AG09309 (cell line): ENCODE measurements at regions not wholly inside any gene's neighbourhood (a gene's known extent, or its start where the extent isn't known, plus 50 kb on each side); places are given as distances from the start of the nearest gene placed in this dataset.

Experiments used
- DNase-seq: peaks from one replicate; pipeline ENCODE4 v3.0.0-alpha.2; 2010; ENCODE audit warnings: low read depth
- H3K4me3 ChIP-seq: 2 replicates; pipeline ENCODE4 v1.5.1; 2011; ENCODE audit warnings: mild to moderate bottlenecking, low read depth, low read length, moderate library complexity; ENCODE audit not compliant: control insufficient read depth
- TF ChIP-seq, protein P1 (sequence below): IDR thresholded peaks from 2 replicates; pipeline ENCODE4 v1.5.1; 2011; ENCODE audit warnings: mild to moderate bottlenecking, low read depth, low read length, inconsistent platforms; ENCODE audit not compliant: insufficient read depth, control insufficient read depth; ENCODE audit errors: missing control alignments

DNA sequence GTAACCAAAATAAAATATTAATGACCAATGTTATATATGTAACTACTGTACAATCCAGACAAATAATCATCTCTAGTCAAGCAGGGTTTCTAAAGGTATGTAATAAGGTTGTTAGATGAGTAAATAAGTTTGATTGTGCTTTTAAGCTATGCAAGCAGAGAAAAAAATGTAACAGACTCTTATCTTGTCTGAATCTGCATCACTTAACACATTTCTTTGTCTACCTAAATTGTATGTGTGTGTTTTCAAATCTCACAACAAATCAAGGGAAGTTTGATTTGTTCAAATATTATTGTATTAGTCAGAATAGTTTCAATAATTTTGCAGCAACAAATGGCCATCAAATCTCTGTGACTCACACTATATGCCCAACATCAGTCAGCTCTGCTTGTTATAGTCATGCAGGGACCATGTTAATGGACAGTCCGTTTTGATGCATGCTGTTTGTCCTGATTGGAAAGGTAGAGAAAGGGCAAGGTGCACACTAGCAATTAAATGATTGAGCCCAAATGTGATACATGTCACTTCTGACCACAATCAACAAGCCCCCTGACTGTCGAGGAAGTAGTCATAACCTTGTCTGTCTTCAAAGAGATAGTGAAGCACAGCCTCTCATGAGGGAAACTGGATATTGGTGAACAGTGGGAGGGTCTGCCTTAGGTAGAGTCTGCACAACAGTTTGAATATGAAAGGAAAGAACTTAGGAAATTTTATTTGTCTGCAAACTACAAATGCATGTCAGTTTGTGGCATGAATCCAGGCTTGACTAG, 349.4 kb upstream of the SATB1 start:
- no peak overlapping the region for H3K4me3 ChIP-seq
- DNase-seq, result no peak
- TF ChIP-seq, protein P1, sequence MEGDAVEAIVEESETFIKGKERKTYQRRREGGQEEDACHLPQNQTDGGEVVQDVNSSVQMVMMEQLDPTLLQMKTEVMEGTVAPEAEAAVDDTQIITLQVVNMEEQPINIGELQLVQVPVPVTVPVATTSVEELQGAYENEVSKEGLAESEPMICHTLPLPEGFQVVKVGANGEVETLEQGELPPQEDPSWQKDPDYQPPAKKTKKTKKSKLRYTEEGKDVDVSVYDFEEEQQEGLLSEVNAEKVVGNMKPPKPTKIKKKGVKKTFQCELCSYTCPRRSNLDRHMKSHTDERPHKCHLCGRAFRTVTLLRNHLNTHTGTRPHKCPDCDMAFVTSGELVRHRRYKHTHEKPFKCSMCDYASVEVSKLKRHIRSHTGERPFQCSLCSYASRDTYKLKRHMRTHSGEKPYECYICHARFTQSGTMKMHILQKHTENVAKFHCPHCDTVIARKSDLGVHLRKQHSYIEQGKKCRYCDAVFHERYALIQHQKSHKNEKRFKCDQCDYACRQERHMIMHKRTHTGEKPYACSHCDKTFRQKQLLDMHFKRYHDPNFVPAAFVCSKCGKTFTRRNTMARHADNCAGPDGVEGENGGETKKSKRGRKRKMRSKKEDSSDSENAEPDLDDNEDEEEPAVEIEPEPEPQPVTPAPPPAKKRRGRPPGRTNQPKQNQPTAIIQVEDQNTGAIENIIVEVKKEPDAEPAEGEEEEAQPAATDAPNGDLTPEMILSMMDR, result no peak

DNA sequence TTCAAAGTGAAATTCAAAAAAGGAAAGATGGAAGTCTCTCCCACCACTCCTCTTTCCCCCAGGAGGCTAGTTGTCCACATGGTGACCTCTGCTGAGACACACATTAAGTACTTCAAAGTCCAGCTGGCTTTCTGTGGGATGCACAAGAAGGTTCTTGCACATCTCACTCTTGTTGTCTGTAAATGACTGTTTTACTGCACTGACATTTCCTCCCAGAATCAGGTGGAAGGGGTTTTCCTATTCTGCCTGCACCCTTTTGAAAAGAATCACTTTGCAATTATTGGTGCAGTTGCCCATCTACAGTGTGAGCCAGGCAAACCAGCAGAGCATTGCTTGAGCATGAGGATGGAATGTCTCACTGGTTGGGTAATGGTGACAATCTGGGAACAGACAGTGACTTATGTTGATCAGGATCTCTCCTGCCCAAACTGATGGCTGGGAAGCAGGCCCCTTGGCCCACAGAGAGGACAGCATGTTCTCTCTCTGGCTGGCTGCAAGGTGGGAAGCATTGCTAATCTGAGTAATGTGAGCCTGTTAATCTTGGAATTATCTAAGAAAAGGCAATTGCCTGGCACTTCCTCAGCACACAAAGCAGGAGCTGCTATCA, 347.7 kb upstream of the SATB1 start:
- no peak overlapping the region for H3K4me3 ChIP-seq
- TF ChIP-seq, protein P1, result no peak
- no peak for DNase-seq

DNA sequence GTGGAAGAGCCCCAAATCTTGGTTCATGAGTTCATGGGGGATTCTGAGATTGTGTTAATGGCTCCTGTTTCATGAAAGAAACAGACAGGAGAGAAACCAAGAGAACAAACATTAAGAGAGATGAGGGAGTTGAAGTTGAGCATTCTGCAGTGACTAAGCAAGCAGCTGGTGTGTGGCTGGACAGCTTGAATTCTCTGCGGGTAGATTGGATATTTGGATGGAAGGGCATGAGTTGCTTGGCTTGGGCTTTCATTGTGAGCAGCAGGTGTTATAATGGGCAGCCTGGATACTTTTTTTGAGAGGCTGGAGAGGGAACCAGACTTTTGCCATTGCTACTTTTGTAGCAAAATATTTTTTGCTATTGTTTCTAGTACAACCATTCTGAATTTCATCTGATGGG, 346.8 kb upstream of the SATB1 start:
- H3K4me3 ChIP-seq, result no peak overlapping the region
- no peak for DNase-seq
- TF ChIP-seq, protein P1, result no peak

DNA sequence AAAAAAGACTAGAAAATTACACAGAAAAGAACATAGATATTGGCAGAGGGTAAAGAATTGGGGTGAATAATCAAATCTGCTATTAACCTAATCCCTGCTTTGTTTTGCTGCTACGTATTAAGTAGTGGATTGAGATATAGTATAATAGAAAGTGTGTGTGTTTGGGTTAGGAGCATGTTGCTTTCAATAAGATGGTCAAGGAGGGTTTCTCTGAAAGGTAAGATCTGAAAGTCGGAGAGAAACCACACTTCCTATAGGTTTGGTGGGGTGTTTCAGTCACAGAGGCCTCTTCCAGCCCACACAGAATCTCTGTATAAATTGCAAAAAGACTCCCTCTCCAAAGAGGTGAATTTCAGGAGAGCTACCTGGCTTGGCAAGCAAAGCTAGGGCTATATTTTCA, 345.7 kb upstream of the SATB1 start:
- TF ChIP-seq, protein P1, result no peak
- H3K4me3 ChIP-seq, result no peak overlapping the region
- no peak for DNase-seq

DNA sequence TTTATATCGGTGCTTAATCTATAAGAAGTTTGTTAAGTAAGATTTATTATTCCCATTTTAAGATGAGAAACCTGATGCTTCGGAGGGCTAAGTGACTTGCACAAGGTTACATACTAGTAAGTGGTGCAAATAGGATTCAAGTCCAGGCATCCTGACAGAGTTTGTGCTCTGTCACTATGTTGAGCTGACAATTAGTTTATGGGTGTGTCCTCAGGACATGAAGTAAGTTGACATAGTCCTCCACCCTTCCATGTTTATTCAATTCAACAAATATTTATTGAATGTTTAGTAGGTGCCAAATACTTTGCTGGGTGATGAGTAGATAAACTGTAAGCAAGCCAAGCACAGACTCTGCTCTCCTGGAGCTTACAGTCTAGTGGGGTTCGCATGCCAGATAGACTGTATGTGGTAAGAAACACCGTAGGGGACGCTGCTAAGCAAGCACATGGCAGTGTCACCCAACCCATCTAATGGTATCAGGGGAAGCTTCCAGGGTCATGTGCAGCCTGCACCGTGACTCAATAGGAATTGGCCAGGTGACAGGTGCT, 342.7 kb upstream of the SATB1 start:
- no peak for DNase-seq
- no peak overlapping the region for H3K4me3 ChIP-seq
- TF ChIP-seq, protein P1, result no peak

DNA sequence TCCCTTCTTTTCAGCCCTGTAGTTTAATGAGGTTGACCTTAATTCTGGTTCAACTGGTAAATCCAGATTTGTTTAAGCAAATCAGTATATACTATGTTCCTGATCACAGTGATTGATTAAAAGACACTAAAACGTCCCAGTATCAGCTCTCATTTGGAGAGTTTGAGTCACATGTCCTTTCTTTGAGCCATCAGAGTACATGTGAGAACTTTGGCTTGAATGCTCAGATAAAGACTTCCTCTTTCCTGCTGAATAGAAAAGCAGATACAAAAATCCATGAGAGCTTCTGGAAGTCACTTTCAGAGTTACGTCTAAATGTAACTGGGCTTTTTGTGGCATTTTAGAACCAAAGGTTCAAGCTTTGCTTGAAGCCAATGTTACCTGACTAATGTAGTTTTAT, 341.8 kb upstream of the SATB1 start:
- H3K4me3 ChIP-seq, result no peak overlapping the region
- TF ChIP-seq, protein P1, result no peak
- no peak for DNase-seq
